IPS-20b (cell line): ENCODE measurements at regions not wholly inside any gene's neighbourhood (a gene's known extent, or its start where the extent isn't known, plus 50 kb on each side); places are given as distances from the start of the nearest gene placed in this dataset.

ENCODE experiments used
- H3K27ac ChIP-seq: one replicate; pipeline ENCODE4 v1.5.1; 2013; ENCODE audit warnings: low read length
- H3K27me3 ChIP-seq: 2 replicates; pipeline ENCODE4 v1.6.1; 2013; ENCODE audit warnings: mild to moderate bottlenecking, low read length, inconsistent platforms; ENCODE audit not compliant: insufficient read depth
- H3K36me3 ChIP-seq: 2 replicates; pipeline ENCODE4 v1.6.1; 2013; ENCODE audit warnings: low read depth, mild to moderate bottlenecking, inconsistent platforms, low read length, moderate library complexity; ENCODE audit not compliant: insufficient read depth
- H3K4me1 ChIP-seq: 2 replicates; pipeline ENCODE4 v1.6.1; 2013; ENCODE audit warnings: mild to moderate bottlenecking, control low read depth, inconsistent platforms, low read length, moderate library complexity; ENCODE audit not compliant: insufficient read depth
- H3K4me3 ChIP-seq: 2 replicates; pipeline ENCODE4 v1.5.1; 2013; ENCODE audit warnings: mild to moderate bottlenecking, low read length, inconsistent platforms
- H3K9ac ChIP-seq: 2 replicates; pipeline ENCODE4 v1.6.1; 2013; ENCODE audit warnings: low read depth, mild to moderate bottlenecking, inconsistent platforms, low read length, moderate library complexity
- H3K9me3 ChIP-seq: 2 replicates; pipeline ENCODE4 v1.6.1; 2013; ENCODE audit warnings: mild to moderate bottlenecking, low read depth, low read length, inconsistent platforms; ENCODE audit not compliant: insufficient read depth

GRCh38 chr2:151048331-151049054, 213.2 kb downstream of the RBM43 start:
- H3K9ac ChIP-seq, result no peak overlapping the region
- H3K9me3 ChIP-seq, result no peaks in the 10 kb centered on the region
- no peaks in the 10 kb centered on the region for H3K4me1 ChIP-seq
- no peaks in the 10 kb centered on the region for H3K27me3 ChIP-seq
- H3K27ac ChIP-seq, result no peak overlapping the region
- no peaks in the 10 kb centered on the region for H3K36me3 ChIP-seq
- H3K4me3 ChIP-seq, result no peak overlapping the region

GRCh38 chr2:151043484-151043883, 218.2 kb downstream of the RBM43 start:
- H3K9ac ChIP-seq, result no peak overlapping the region
- no peak overlapping the region for H3K4me3 ChIP-seq
- no peaks in the 10 kb centered on the region for H3K36me3 ChIP-seq
- no peaks in the 10 kb centered on the region for H3K27me3 ChIP-seq
- no peaks in the 10 kb centered on the region for H3K4me1 ChIP-seq
- H3K9me3 ChIP-seq, result no peaks in the 10 kb centered on the region
- no peak overlapping the region for H3K27ac ChIP-seq

- Histone ChIP-seq H3K9ac (no peak overlapping the region), H3K9me3 (no peaks in the 10 kb centered on the region), H3K27me3 (no peaks in the 10 kb centered on the region), H3K4me3 (no peak overlapping the region), H3K4me1 (no peaks in the 10 kb centered on the region), H3K27ac (no peak overlapping the region), H3K36me3 (no peaks in the 10 kb centered on the region)
Observed at GRCh38 chr2:151042964-151043363, 218.7 kb downstream of the RBM43 start.

- Histone ChIP-seq H3K9ac (no peak overlapping the region), H3K27ac (no peak overlapping the region), H3K36me3 (no peaks in the 10 kb centered on the region), H3K27me3 (no peaks in the 10 kb centered on the region), H3K4me3 (no peak overlapping the region), H3K4me1 (no peaks in the 10 kb centered on the region), H3K9me3 (no peaks in the 10 kb centered on the region)
Observed at GRCh38 chr2:151040039-151040438, 221.6 kb downstream of the RBM43 start.

- H3K4me3 ChIP-seq, result no peak overlapping the region
- no peaks in the 10 kb centered on the region for H3K9me3 ChIP-seq
- no peak overlapping the region for H3K27ac ChIP-seq
Observed at GRCh38 chr2:151038516-151038915, 223.1 kb downstream of the RBM43 start.

GRCh38 chr2:151037434-151037833, 224.2 kb downstream of the RBM43 start:
- Histone ChIP-seq H3K9ac (no peak overlapping the region), H3K9me3 (no peaks in the 10 kb centered on the region), H3K27ac (no peak overlapping the region), H3K36me3 (no peaks in the 10 kb centered on the region), H3K4me1 (no peaks in the 10 kb centered on the region), H3K27me3 (no peaks in the 10 kb centered on the region), H3K4me3 (no peak overlapping the region)

More at GRCh38 chr2:151038516-151038915, 223.1 kb downstream of the RBM43 start:
- H3K4me1 ChIP-seq, result no peaks in the 10 kb centered on the region
- H3K36me3 ChIP-seq, result no peaks in the 10 kb centered on the region
- no peaks in the 10 kb centered on the region for H3K27me3 ChIP-seq
- no peak overlapping the region for H3K9ac ChIP-seq

- H3K36me3 ChIP-seq, result no peaks in the 10 kb centered on the region
- no peaks in the 10 kb centered on the region for H3K9me3 ChIP-seq
- H3K9ac ChIP-seq, result no peak overlapping the region
- H3K27ac ChIP-seq, result no peak overlapping the region
- no peaks in the 10 kb centered on the region for H3K27me3 ChIP-seq
- H3K4me3 ChIP-seq, result no peak overlapping the region
- no peaks in the 10 kb centered on the region for H3K4me1 ChIP-seq
Observed at GRCh38 chr2:151033271-151034248, 228.1 kb downstream of the RBM43 start.

GRCh38 chr2:151032741-151033191, 228.9 kb downstream of the RBM43 start:
- Histone ChIP-seq H3K27me3 (no peaks in the 10 kb centered on the region), H3K27ac (no peak overlapping the region), H3K9me3 (no peaks in the 10 kb centered on the region), H3K9ac (no peak overlapping the region), H3K4me1 (no peaks in the 10 kb centered on the region), H3K4me3 (no peak overlapping the region), H3K36me3 (no peaks in the 10 kb centered on the region)

GRCh38 chr2:151030663-151031230, 230.9 kb downstream of the RBM43 start:
- Histone ChIP-seq H3K9me3 (no peaks in the 10 kb centered on the region), H3K36me3 (no peaks in the 10 kb centered on the region), H3K4me3 (no peak overlapping the region), H3K27me3 (no peaks in the 10 kb centered on the region), H3K27ac (no peak overlapping the region), H3K4me1 (no peaks in the 10 kb centered on the region), H3K9ac (no peak overlapping the region)

- Histone ChIP-seq H3K27me3 (no peaks in the 10 kb centered on the region), H3K4me3 (no peak overlapping the region), H3K4me1 (no peaks in the 10 kb centered on the region), H3K9ac (no peak overlapping the region), H3K9me3 (no peaks in the 10 kb centered on the region), H3K27ac (no peak overlapping the region), H3K36me3 (no peaks in the 10 kb centered on the region)
Observed at GRCh38 chr2:151029406-151030157, 232.1 kb downstream of the RBM43 start.

GRCh38 chr2:151028691-151029176, 232.9 kb downstream of the RBM43 start:
- Histone ChIP-seq H3K9ac (no peak overlapping the region), H3K36me3 (no peaks in the 10 kb centered on the region), H3K4me3 (no peak overlapping the region), H3K27me3 (no peaks in the 10 kb centered on the region), H3K9me3 (no peaks in the 10 kb centered on the region), H3K27ac (no peak overlapping the region), H3K4me1 (no peaks in the 10 kb centered on the region)
